Skeletal muscle cell (primary cell): ENCODE measurements at regions not wholly inside any gene's neighbourhood (a gene's known extent, or its start where the extent isn't known, plus 50 kb on each side); places are given as distances from the start of the nearest gene placed in this dataset.

Experiments
- DNase-seq: peaks from one replicate; pipeline ENCODE4 v3.0.0-alpha.2; 2010; ENCODE audit warnings: low read depth
- H3K4me3 ChIP-seq: 2 replicates; pipeline ENCODE4 v1.5.1; 2011; ENCODE audit warnings: low read depth, mild to moderate bottlenecking, control low read depth, low read length, moderate library complexity

- H3K4me3 ChIP-seq: no peak overlapping the region
- DNase-seq: no peak
These were observed 839.5 kb upstream of the FANCL start for GRCh38 chr2:59080451-59081181.

DNA sequence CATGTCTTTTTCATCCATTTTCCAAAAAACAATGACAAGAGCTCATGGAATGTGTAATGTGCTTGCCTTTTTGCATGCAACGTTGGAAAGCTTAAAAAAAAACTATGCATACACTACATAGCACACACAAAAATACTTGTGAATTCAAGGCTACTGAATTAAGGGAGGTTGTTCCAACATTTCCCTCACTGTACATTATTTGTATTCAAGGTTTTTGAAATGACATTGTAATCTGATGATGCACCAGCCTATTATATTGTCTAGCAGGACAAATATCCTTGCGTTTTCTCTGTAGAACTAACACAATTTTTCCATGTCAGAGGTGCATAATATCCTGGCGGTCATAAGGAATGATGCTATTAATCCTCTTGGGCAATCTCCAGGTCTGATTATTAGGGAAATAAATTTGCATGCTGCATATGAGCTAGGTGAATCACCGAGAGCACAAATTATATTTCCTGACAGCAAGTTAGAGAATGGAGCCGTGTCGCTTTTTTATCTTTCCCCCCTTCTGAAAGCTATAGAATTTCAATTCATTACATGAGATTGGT lies 836.9 kb upstream of the FANCL start:
- DNase-seq: no peak
- H3K4me3 ChIP-seq: no peak overlapping the region

- no peak for DNase-seq
- no peak overlapping the region for H3K4me3 ChIP-seq
These were observed 836.1 kb upstream of the FANCL start for GRCh38 chr2:59077026-59077725.

GRCh38 chr2:59076079-59076619 lies 835.0 kb upstream of the FANCL start:
- H3K4me3 ChIP-seq: no peak overlapping the region
- DNase-seq: no peak

DNA sequence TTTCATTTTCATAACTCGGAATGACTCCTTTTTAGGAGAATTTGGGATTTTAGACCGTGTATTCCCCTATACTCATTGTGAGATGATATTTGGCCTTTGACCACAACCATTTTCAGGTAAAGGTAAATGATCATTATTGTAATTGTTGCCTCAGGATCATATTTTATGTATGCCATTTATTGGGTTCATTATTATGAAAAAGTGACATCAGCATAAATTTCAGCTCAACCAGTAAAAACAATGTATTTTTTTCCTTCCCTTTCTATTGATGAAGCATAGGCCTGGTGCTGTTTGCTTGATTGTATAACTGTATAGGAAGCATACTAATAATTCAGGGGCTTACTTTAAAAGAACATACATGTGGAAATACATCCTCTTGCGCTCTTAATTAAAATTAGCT lies 832.9 kb upstream of the FANCL start:
- no peak overlapping the region for H3K4me3 ChIP-seq
- no peak for DNase-seq

GRCh38 chr2:59073286-59073685 lies 832.2 kb upstream of the FANCL start:
- H3K4me3 ChIP-seq: no peak overlapping the region
- no peak for DNase-seq

GRCh38 chr2:59068255-59068654 lies 827.1 kb upstream of the FANCL start:
- DNase-seq: no peak
- no peak overlapping the region for H3K4me3 ChIP-seq

GRCh38 chr2:59066787-59067399 lies 825.8 kb upstream of the FANCL start:
- DNase-seq: no peak
- H3K4me3 ChIP-seq: no peak overlapping the region

GRCh38 chr2:59047373-59047995 lies 806.4 kb upstream of the FANCL start:
- no peak for DNase-seq
- no peak overlapping the region for H3K4me3 ChIP-seq

DNA sequence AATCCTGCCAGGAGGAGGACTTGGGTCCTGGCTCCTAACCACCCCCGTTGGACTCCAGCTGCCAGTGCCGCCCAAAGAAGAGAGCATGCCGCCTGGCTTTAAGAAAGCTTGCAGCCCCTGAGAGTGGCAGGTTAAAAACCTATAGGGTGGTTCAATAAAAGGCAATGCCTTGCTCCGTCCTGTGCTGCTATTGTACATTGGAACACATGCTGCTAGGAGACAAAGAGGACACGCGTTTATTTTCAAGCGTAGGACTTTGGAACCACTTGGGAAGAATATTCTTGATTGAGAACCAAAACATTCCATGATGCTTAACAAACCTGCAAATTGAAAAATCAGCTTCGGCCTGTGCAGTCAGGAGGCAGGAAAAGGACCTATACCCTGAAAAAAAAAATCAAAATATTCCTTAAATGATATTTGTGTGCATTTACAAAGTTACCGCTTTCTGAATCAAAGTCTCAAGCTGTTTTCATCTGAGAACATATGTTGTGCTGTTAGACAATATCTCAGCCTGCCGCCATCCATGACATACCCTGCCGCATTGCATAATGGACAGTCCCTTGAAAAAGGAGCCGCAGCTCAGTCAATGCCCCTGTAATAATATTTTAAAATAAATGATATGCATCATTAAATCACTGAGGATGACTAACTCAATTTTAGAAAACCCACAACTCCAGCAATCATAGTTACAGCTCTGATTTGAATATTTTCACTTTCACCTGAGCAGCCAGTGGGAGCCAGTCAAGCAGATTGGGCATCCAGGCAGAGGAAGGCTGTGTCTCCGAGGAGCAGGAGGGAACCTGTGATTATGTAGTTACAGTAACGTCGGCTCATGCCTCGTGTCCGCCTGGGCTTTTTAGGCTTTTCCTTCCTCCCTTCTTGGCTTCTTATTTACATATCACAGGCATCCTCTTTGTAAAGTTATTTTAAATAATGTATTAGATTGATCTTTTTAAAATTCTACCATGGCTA lies 805.6 kb upstream of the FANCL start:
- H3K4me3 ChIP-seq: no peak overlapping the region
- DNase-seq: no peak

DNA sequence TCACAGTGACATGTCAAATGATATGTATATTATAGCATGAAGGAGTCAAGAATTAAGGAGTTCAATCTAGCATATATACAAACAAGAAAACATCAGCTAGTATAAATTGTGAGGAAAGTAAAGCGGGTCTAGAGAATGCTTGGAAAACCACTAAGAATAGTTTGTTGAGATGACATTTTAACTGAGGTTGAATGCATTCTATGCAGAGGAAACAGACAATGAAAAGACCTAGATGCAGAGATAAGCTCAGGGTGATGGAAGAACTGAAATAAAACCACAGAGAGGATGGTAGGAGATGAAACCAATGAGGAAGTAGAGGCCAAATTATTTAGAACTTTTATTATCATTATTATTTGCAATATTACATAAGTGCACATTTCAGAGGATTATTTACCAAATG lies 803.6 kb upstream of the FANCL start:
- DNase-seq: no peak
- H3K4me3 ChIP-seq: no peak overlapping the region

GRCh38 chr2:59041139-59041538 lies 800.0 kb upstream of the FANCL start:
- DNase-seq: no peak
- no peak overlapping the region for H3K4me3 ChIP-seq

GRCh38 chr2:59034837-59035236 lies 793.7 kb upstream of the FANCL start:
- DNase-seq: no peak
- no peak overlapping the region for H3K4me3 ChIP-seq

DNA sequence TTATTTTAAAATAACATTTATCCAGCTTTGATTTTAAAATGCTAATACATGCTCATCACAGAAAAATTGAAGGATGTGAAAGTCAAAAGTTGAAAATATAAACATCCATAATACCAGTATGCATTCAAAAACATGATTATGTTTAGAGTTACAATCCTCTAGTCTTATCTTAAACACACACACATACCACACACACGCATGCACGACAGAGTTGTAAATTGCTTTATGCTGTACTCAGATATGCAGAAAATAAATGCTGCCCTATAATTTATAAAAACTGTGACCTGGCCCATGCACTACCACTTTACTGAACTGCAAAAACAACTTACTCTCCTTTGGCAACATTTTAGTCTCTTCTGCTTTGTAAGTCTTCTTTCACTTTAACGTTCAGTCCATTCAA lies 793.0 kb upstream of the FANCL start:
- no peak overlapping the region for H3K4me3 ChIP-seq
- DNase-seq: no peak

DNA sequence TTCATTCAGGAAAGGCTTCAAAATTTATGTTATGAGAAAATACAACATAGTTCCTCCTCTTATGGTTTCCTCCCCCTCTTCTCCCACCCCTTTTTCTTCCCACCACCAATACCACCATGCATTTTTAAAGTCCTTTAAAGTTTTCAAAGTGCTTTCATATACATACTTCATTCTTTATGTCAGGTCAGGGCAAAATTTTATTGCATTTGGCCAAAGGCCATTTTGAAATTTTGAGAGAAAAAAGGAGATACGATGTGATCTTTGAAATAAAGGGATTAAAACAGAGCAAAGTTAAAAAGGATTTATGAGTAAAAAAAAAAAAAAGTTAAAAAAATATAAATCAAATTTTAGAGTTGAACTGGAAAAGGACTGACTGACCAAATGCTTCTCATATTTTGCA lies 792.5 kb upstream of the FANCL start:
- DNase-seq: no peak
- no peak overlapping the region for H3K4me3 ChIP-seq

DNA sequence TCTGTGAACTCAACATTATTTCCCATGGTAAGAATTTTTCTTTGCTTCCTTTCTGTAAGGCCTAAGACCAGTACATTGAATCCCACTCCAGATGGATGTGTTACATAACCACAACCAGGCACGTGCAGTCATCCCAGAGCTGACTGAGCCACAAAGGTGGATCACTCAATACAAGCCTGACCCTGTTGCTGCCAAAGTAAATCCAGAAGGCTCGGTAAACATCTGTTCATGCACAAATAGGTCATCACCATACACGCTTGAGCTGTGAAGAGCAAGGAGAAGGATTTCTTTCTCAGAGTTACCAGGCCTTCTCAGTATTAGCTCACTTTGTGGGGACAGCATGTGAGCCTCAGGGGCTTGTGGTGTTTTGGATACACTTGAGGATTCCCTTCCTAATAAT lies 791.4 kb upstream of the FANCL start:
- DNase-seq: no peak
- no peak overlapping the region for H3K4me3 ChIP-seq

- H3K4me3 ChIP-seq: no peak overlapping the region
- DNase-seq: no peak
These were observed 787.9 kb upstream of the FANCL start for GRCh38 chr2:59029058-59029457.

GRCh38 chr2:59027320-59027719 lies 786.2 kb upstream of the FANCL start:
- H3K4me3 ChIP-seq: no peak overlapping the region
- DNase-seq: no peak
